NT2/D1 (cell line): ENCODE measurements at regions not wholly inside any gene's neighbourhood (a gene's known extent, or its start where the extent isn't known, plus 50 kb on each side); places are given as distances from the start of the nearest gene placed in this dataset.

ENCODE experiments used
- SUZ12 ChIP-seq: IDR thresholded peaks from 2 replicates; pipeline ENCODE4 v1.6.1; 2011; ENCODE audit not compliant: insufficient read length, insufficient read depth; ENCODE audit errors: extremely low read depth
- YY1 ChIP-seq: IDR thresholded peaks from 2 replicates; pipeline ENCODE4 v1.6.1; 2011; ENCODE audit not compliant: insufficient read length, insufficient read depth
- ZNF274 ChIP-seq: IDR thresholded peaks from 2 replicates; pipeline ENCODE4 v1.6.1; 2011; ENCODE audit warnings: mild to moderate bottlenecking, low read depth, low read length

- no peak for TF ChIP-seq ZNF274
- TF ChIP-seq SUZ12: no peak
- no peak for TF ChIP-seq YY1
Observed at GRCh38 chr2:146108993-146109392, 1589.1 kb upstream of the ZEB2 start.
